ENCODE measurements at regions not wholly inside any gene's neighbourhood (a gene's known extent, or its start where the extent isn't known, plus 50 kb on each side); places are given as distances from the start of the nearest gene placed in this dataset.
A peak's percentile ranks its signal among the peaks of the same experiment; 100 is the strongest.
"Not testable (repeated sequence)": the region's sequence is repeated elsewhere in the genome, so short reads cannot be mapped to it uniquely, and the experiment has no call there.

DNA sequence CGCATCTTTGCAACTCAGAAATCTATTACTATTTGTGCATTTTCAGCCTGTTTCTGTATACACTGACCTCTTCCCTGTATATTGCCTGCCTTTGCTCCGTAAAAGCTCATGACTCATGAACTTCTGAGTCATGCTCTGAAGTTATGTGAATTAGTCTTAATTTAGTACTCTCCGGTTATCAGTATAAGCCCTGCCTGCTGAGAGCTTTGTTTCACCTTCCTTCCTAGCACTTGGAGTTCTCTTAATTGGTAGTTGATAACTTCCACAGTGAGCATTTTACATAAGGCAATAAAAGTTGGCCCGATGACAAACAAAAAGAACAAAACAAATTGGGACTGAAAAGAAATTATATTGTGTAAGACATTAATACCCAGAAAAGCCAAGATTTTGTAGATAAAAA lies 231.4 kb downstream of the GJA1 start:
- Histone ChIP-seq H3K9me3 (ENCODE audit: control insufficient read depth, low read length) (no peaks in the 10 kb centered on the region), H3K4me1 (ENCODE audit: control insufficient read depth, insufficient read depth, low read length) (peaks cover 40% of the 10 kb centered on the region), H3K9ac (ENCODE audit: low read length) (peak overlapping the region; percentile 61), H3K27me3 (replicated peaks; ENCODE audit: control insufficient read depth, insufficient read depth, low read length) (no peaks in the 10 kb centered on the region), H3K36me3 (ENCODE audit: control insufficient read depth, insufficient read depth, low read length, severe bottlenecking) (no peaks in the 10 kb centered on the region), H3K4me3 (ENCODE audit: low read length) (peak overlapping the region; percentile 30)
- peak; percentile 79 for DNase-seq (ENCODE audit: low read depth)

DNA sequence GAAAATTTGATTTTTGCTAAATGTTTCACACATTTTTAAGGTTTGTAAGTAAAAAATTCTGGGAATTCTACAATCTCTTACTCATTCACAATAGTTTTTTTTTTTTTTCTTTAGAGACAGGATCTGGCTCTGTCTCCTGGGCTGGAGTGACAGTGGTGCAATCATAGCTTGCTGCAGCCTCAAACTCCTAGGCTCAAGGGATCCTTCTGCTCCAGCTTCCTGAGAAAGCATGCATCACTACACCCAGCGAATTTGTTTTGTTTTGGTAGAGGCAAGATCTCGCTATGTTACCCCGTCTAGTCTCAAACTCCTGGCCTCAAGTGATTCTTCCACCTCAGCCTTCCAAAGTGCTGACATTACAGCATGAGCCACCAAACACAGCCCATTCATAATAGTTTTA lies 232.8 kb downstream of the GJA1 start:
- H3K27me3 ChIP-seq (replicated peaks; ENCODE audit: control insufficient read depth, insufficient read depth, low read length) = no peaks in the 10 kb centered on the region
- H3K4me3 ChIP-seq (ENCODE audit: low read length) = peak overlapping the region; percentile 58
- H3K36me3 ChIP-seq (ENCODE audit: control insufficient read depth, insufficient read depth, low read length, severe bottlenecking) = no peaks in the 10 kb centered on the region
- H3K9me3 ChIP-seq (ENCODE audit: control insufficient read depth, low read length) = no peaks in the 10 kb centered on the region
- peaks cover 40% of the 10 kb centered on the region for H3K4me1 ChIP-seq (ENCODE audit: control insufficient read depth, insufficient read depth, low read length)
- peak; percentile 48 for DNase-seq (ENCODE audit: low read depth)
- peak overlapping the region; percentile 61 for H3K9ac ChIP-seq (ENCODE audit: low read length)

DNA sequence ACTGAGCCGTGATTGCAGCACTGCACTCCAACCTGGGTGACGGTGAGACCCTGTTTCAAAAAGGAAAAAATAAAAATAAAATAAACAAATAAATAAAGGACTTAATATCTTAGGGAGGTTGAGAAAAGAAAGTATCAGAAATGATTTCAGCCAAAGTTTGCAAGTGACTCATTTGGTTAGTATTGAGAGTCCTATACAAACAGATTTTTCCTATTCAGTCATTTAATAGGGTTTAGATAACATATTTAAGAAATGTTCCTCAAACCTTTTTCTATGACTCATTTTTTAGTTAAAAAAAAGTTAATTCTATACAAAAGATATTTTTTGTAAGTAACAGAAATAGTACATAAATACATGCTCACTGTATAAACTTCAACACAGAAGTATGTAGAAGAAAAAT lies 235.1 kb downstream of the GJA1 start:
- H3K9me3 ChIP-seq (ENCODE audit: control insufficient read depth, low read length) = no peaks in the 10 kb centered on the region
- H3K4me1 ChIP-seq (ENCODE audit: control insufficient read depth, insufficient read depth, low read length) = peaks cover 40% of the 10 kb centered on the region
- DNase-seq (ENCODE audit: low read depth) = peak; percentile 64
- no peaks in the 10 kb centered on the region for H3K36me3 ChIP-seq (ENCODE audit: control insufficient read depth, insufficient read depth, low read length, severe bottlenecking)
- H3K9ac ChIP-seq (ENCODE audit: low read length) = no peak overlapping the region
- H3K4me3 ChIP-seq (ENCODE audit: low read length) = no peak overlapping the region
- no peaks in the 10 kb centered on the region for H3K27me3 ChIP-seq (replicated peaks; ENCODE audit: control insufficient read depth, insufficient read depth, low read length)

DNA sequence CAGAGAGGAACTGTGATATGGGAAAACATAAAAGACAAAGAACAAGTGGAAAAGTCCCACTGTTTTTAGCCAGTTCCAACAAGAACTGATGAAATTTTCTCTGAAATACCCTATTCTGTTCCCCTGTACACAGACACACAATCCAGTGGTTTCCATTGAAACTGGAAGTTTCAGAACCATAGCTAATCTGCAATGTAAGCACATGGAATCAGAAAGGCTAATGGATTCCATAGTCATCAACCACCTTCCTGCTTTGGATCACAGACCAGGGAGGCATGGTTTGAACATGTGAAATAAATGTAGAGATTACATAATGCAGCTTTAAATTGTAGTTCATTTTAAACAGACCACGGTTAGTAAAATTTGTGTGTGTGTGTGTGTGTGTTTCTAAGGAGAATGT lies 242.1 kb downstream of the GJA1 start:
- Histone ChIP-seq H3K27me3 (replicated peaks; ENCODE audit: control insufficient read depth, insufficient read depth, low read length) (no peaks in the 10 kb centered on the region), H3K36me3 (ENCODE audit: control insufficient read depth, insufficient read depth, low read length, severe bottlenecking) (no peaks in the 10 kb centered on the region), H3K4me1 (ENCODE audit: control insufficient read depth, insufficient read depth, low read length) (no peaks in the 10 kb centered on the region), H3K4me3 (ENCODE audit: low read length) (no peak overlapping the region), H3K9ac (ENCODE audit: low read length) (no peak overlapping the region), H3K9me3 (ENCODE audit: control insufficient read depth, low read length) (no peaks in the 10 kb centered on the region)
- DNase-seq (ENCODE audit: low read depth) = peak; percentile 32

DNA sequence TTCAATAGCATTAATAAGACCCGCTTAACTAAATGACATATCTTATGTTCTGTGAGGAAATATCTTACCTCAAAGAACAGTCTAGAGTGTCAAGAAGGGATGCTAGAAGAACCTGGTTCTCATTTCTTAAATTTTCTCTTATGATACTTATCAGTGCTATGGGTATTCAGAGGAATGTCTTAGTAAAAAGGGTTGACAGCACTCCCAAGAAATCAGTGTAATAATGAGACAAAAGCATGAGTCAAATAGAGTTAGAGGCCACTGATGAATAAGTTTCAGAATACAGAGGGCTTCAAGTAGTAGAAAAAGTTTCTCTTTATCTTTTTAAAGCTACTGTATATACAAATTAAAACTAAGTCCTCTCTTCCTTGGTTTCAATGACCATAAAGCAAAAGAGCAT lies 242.8 kb downstream of the GJA1 start:
- no peaks in the 10 kb centered on the region for H3K9me3 ChIP-seq (ENCODE audit: control insufficient read depth, low read length)
- H3K27me3 ChIP-seq (replicated peaks; ENCODE audit: control insufficient read depth, insufficient read depth, low read length) = no peaks in the 10 kb centered on the region
- H3K36me3 ChIP-seq (ENCODE audit: control insufficient read depth, insufficient read depth, low read length, severe bottlenecking) = no peaks in the 10 kb centered on the region
- no peak overlapping the region for H3K4me3 ChIP-seq (ENCODE audit: low read length)
- no peak overlapping the region for H3K9ac ChIP-seq (ENCODE audit: low read length)
- no peak for DNase-seq (ENCODE audit: low read depth)
- no peaks in the 10 kb centered on the region for H3K4me1 ChIP-seq (ENCODE audit: control insufficient read depth, insufficient read depth, low read length)

DNA sequence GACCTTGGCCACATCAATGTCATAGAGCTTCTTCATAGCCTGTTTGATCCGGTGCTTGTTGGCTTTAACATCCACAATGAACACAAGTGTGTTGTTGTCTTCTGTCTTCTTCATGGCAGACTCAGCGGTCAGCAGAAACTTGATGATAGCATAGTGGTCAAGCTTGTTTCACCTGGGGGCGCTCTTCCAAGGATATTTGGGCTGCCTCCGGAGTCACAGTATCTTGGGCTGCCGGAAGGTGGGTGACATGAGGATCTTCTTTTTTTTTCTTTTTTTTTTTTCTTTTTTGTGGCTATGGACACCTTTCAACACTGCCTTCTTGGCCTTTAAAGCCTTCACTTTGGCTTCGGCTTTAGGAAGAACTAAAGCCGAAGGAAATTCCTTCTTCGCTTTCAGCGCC lies 244.6 kb downstream of the GJA1 start:
- H3K9me3 ChIP-seq (ENCODE audit: control insufficient read depth, low read length) = no peaks in the 10 kb centered on the region
- no peak for DNase-seq (ENCODE audit: low read depth)
- no peaks in the 10 kb centered on the region for H3K27me3 ChIP-seq (replicated peaks; ENCODE audit: control insufficient read depth, insufficient read depth, low read length)
- H3K4me1 ChIP-seq (ENCODE audit: control insufficient read depth, insufficient read depth, low read length) = no peaks in the 10 kb centered on the region
- H3K9ac ChIP-seq (ENCODE audit: low read length) = no peak overlapping the region
- no peak overlapping the region for H3K4me3 ChIP-seq (ENCODE audit: low read length)
- no peaks in the 10 kb centered on the region for H3K36me3 ChIP-seq (ENCODE audit: control insufficient read depth, insufficient read depth, low read length, severe bottlenecking)

DNA sequence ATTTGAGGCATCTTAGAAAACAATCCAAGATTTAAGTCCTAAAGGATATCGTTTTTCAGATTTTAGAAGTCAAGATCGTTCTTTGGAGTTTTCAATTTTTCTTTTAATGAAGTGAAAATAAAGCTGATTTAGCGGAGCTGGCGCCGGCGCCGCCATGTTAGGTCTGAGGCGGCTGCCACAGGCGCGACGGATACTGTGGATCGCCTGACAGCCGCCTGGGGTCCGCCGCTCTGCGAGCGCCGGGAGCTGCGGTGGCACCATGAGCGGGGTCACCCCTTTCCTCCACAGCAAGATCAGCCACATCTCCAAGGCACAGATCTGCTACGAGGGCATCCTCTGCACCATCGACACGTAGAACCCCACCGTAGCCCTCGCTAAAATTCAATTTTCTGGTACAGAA lies 247.2 kb downstream of the GJA1 start:
- Histone ChIP-seq H3K27me3 (replicated peaks; ENCODE audit: control insufficient read depth, insufficient read depth, low read length) (no peaks in the 10 kb centered on the region), H3K4me1 (ENCODE audit: control insufficient read depth, insufficient read depth, low read length) (no peaks in the 10 kb centered on the region), H3K4me3 (ENCODE audit: low read length) (no peak overlapping the region), H3K9ac (ENCODE audit: low read length) (no peak overlapping the region), H3K9me3 (ENCODE audit: control insufficient read depth, low read length) (no peaks in the 10 kb centered on the region), H3K36me3 (ENCODE audit: control insufficient read depth, insufficient read depth, low read length, severe bottlenecking) (no peaks in the 10 kb centered on the region)
- DNase-seq (ENCODE audit: low read depth) = no peak

DNA sequence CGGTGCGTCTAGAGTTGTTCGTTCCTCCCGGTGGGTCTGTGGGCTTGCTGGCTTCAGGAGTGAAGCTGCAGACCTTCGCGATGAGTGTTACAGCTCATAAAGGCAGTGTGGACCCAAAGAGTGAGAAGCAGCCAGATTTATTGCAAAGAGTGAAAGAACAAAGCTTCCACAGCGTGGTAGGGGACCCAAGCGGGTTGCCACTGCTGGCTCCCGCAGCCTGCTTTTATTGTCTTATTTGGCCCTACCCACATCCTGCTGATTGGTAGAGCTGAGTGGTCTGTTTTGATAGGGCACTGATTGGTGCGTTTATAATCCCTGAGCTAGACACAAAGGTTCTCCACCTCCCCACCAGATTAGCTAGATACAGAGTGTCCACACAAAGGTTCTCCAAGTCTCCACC lies 250.4 kb downstream of the GJA1 start:
- H3K4me3 ChIP-seq (ENCODE audit: low read length); H3K27me3 ChIP-seq (replicated peaks; ENCODE audit: control insufficient read depth, insufficient read depth, low read length); H3K9ac ChIP-seq (ENCODE audit: low read length); DNase-seq (ENCODE audit: low read depth); H3K4me1 ChIP-seq (ENCODE audit: control insufficient read depth, insufficient read depth, low read length); H3K36me3 ChIP-seq (ENCODE audit: control insufficient read depth, insufficient read depth, low read length, severe bottlenecking); H3K9me3 ChIP-seq (ENCODE audit: control insufficient read depth, low read length): not testable (repeated sequence)

DNA sequence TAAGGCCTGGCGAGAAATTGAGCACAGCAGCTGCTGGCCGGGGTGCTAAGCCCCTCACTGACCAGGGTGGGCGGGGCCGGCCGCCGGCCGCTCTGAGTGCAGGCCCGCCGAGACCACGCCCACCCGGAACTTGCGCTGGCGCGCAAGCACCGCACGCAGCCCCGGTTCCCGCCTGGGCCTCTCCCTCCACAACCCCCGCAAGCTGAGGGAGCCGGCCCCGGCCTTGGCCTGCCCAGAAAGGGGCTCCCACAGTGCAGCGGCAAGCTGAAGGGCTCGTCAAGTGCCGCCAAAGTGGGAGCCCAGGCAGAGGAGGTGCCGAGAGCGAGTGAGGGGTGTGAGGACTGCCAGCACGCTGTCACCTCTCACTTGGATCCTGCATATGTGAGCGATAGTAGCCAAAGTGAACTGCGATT lies 251.2 kb downstream of the GJA1 start:
- no peak for DNase-seq (ENCODE audit: low read depth)
- H3K27me3 ChIP-seq (replicated peaks; ENCODE audit: control insufficient read depth, insufficient read depth, low read length) = no peaks in the 10 kb centered on the region
- no peaks in the 10 kb centered on the region for H3K36me3 ChIP-seq (ENCODE audit: control insufficient read depth, insufficient read depth, low read length, severe bottlenecking)
- no peak overlapping the region for H3K4me3 ChIP-seq (ENCODE audit: low read length)
- H3K4me1 ChIP-seq (ENCODE audit: control insufficient read depth, insufficient read depth, low read length) = peaks cover 7% of the 10 kb centered on the region
- no peak overlapping the region for H3K9ac ChIP-seq (ENCODE audit: low read length)
- no peaks in the 10 kb centered on the region for H3K9me3 ChIP-seq (ENCODE audit: control insufficient read depth, low read length)

DNA sequence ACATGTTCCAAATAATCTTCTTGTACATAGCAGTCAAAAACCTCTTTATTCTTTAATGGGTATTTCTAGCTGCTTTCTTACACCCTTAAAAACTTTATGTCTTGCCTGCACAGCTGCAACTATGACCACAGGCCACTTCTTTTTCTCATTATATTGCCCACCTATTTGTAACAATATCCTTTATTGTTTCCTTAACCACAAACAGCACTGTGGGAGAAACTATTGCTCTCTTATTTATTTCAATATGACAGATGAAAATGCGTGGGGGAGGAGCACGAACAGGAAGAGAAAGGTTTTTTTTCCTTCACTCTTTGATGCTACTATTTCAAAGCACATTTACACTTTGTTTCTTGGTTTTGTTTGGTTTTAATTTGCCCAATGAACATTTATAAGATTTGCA lies 253.5 kb downstream of the GJA1 start:
- no peak for DNase-seq (ENCODE audit: low read depth)
- Histone ChIP-seq H3K9me3 (ENCODE audit: control insufficient read depth, low read length) (no peaks in the 10 kb centered on the region), H3K9ac (ENCODE audit: low read length) (no peak overlapping the region), H3K4me3 (ENCODE audit: low read length) (no peak overlapping the region), H3K4me1 (ENCODE audit: control insufficient read depth, insufficient read depth, low read length) (peaks cover 15% of the 10 kb centered on the region), H3K27me3 (replicated peaks; ENCODE audit: control insufficient read depth, insufficient read depth, low read length) (no peaks in the 10 kb centered on the region), H3K36me3 (ENCODE audit: control insufficient read depth, insufficient read depth, low read length, severe bottlenecking) (no peaks in the 10 kb centered on the region)

DNA sequence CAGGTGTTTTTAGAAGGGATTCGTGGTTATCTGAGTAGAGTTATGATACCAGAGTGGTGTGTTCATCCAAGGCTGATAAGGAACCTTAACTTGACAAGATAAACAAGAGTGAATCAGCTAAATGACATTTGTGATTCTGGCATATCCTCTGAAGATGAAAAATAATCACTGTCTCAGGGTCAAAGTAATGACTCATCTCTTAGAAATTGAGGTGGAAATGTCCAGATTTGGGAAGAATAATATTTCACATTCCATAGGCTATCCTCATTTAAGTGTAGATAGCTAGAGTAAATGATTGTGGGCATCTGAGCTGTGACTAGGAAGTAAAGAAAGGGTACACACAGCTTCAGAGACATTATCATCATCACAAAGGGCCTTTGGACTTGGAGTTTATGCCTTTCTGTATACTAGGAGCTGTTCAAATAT lies 255.7 kb downstream of the GJA1 start:
- no peaks in the 10 kb centered on the region for H3K36me3 ChIP-seq (ENCODE audit: control insufficient read depth, insufficient read depth, low read length, severe bottlenecking)
- no peaks in the 10 kb centered on the region for H3K9me3 ChIP-seq (ENCODE audit: control insufficient read depth, low read length)
- DNase-seq (ENCODE audit: low read depth) = peak; percentile 34
- H3K4me1 ChIP-seq (ENCODE audit: control insufficient read depth, insufficient read depth, low read length) = peaks cover 27% of the 10 kb centered on the region
- peak overlapping the region; percentile 5 for H3K9ac ChIP-seq (ENCODE audit: low read length)
- no peak overlapping the region for H3K4me3 ChIP-seq (ENCODE audit: low read length)
- H3K27me3 ChIP-seq (replicated peaks; ENCODE audit: control insufficient read depth, insufficient read depth, low read length) = no peaks in the 10 kb centered on the region

DNA sequence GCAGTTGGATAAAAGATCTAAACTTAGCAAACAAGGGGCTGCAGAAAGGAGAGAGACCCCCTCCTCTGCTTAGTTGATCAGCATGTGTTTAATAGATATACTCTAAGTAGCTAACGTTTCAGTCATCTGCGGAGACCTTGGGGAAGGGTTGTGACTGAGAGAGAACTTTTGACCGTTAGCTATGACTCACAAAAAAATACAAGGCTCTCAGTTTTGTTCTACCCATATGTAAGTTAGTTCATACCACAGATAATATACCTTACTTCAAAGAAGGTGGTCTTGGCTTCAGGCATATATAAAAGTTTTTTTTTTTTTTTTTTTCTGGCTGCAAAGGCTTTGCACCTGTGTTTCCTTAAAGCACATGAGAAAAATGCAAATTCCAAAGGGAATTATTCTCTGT lies 258.9 kb downstream of the GJA1 start:
- DNase-seq (ENCODE audit: low read depth) = peak; percentile 29
- no peaks in the 10 kb centered on the region for H3K36me3 ChIP-seq (ENCODE audit: control insufficient read depth, insufficient read depth, low read length, severe bottlenecking)
- no peaks in the 10 kb centered on the region for H3K27me3 ChIP-seq (replicated peaks; ENCODE audit: control insufficient read depth, insufficient read depth, low read length)
- H3K4me3 ChIP-seq (ENCODE audit: low read length) = no peak overlapping the region
- peaks cover 37% of the 10 kb centered on the region for H3K4me1 ChIP-seq (ENCODE audit: control insufficient read depth, insufficient read depth, low read length)
- H3K9me3 ChIP-seq (ENCODE audit: control insufficient read depth, low read length) = no peaks in the 10 kb centered on the region
- no peak overlapping the region for H3K9ac ChIP-seq (ENCODE audit: low read length)
